SK-N-SH (cell line): ENCODE measurements at regions not wholly inside any gene's neighbourhood (a gene's known extent, or its start where the extent isn't known, plus 50 kb on each side); places are given as distances from the start of the nearest gene placed in this dataset.
A peak's percentile ranks its signal among the peaks of the same experiment; 100 is the strongest.

Experiments
- CTCF ChIA-PET: fragments of 300-600, 350-600 bp; formaldehyde crosslinking; extraction: SDS; loops from one replicate; lab custom pipeline; 2021; lab: Yijun Ruan, JAX
- POLR2A ChIA-PET: fragments of 350-600 bp; sonication (Branson Sonifier 250); formaldehyde crosslinking; extraction: SDS; loops from one replicate; lab custom pipeline; 2020; ENCODE audit warnings: antibody characterized with exemption, inconsistent platforms; lab: Yijun Ruan, JAX
- DNase-seq: peaks from one replicate; pipeline ENCODE4 v3.0.0; 2012
- H2AFZ ChIP-seq: fragments of 200-600 bp; sonication (generic); 2 replicates; pipeline ENCODE4 v1.8.1; 2016; ENCODE audit warnings: antibody characterized with exemption, mild to moderate bottlenecking, low read depth
- H3F3A ChIP-seq: fragments of 200-600 bp; sonication (generic); replicated peaks from 2 replicates; pipeline ENCODE3; 2016; ENCODE audit warnings: antibody characterized with exemption, mild to moderate bottlenecking; ENCODE audit not compliant: insufficient read depth
- H3K27ac ChIP-seq, 2 experiments: fragments of 200-500 bp in 1 of 2; fragments of 200-600 bp in 1 of 2; sonication (Bioruptor generic) in 1 of 2; sonication (generic), shearing (Covaris generic) in 1 of 2; 2 replicates each; pipeline versions ENCODE4 v1.5.1 to v1.6.1; 2014 to 2016; ENCODE audit warnings: low read depth in 2 of 2, inconsistent platforms in 1 of 2, low read length in 1 of 2, mild to moderate bottlenecking in 1 of 2, mixed read lengths in 1 of 2
- H3K27me3 ChIP-seq: fragments of 200-600 bp; sonication (generic), shearing (Covaris generic); 2 replicates; pipeline ENCODE4 v1.6.1; 2016; ENCODE audit warnings: mixed run types; ENCODE audit not compliant: insufficient read depth
- H3K36me3 ChIP-seq, 2 experiments: fragments of 200-500 bp in 1 of 2; fragments of 200-600 bp in 1 of 2; sonication (Bioruptor generic) in 1 of 2; sonication (generic) in 1 of 2; replicated peaks in 1 of 2; 2 replicates each; pipeline versions ENCODE3 to v1.5.1; 2014 to 2016; ENCODE audit warnings: low read length in 1 of 2, mild to moderate bottlenecking in 1 of 2; ENCODE audit not compliant: insufficient read depth in 2 of 2, control insufficient read depth in 1 of 2
- H3K4me1 ChIP-seq, 2 experiments: fragments of 200-500 bp in 1 of 2; fragments of 200-600 bp in 1 of 2; sonication (Bioruptor generic) in 1 of 2; sonication (generic), shearing (Covaris generic) in 1 of 2; 2 replicates each; pipeline versions ENCODE4 v1.5.1 to v1.6.1; 2014 to 2016; ENCODE audit warnings: low read depth in 1 of 2, low read length in 1 of 2, mixed run types in 1 of 2; ENCODE audit not compliant: insufficient read depth in 2 of 2, control insufficient read depth in 1 of 2
- H3K4me2 ChIP-seq: fragments of 200-600 bp; sonication (generic), shearing (Covaris generic); 2 replicates; pipeline ENCODE4 v1.6.1; 2017; ENCODE audit warnings: mixed run types
- H3K4me3 ChIP-seq, 2 experiments: fragments of 200-500 bp in 1 of 2; fragments of 200-600 bp in 1 of 2; sonication (Bioruptor generic) in 1 of 2; sonication (generic), shearing (Covaris generic) in 1 of 2; 2 replicates each; pipeline versions ENCODE4 v1.5.1 to v1.8.1; 2014 to 2016; ENCODE audit warnings: low read depth in 2 of 2, inconsistent platforms in 1 of 2, low read length in 1 of 2, mild to moderate bottlenecking in 1 of 2, mixed read lengths in 1 of 2, moderate library complexity in 1 of 2
- H3K79me2 ChIP-seq: fragments of 200-600 bp; sonication (generic); 2 replicates; pipeline ENCODE4 v1.8.1; 2017; ENCODE audit warnings: mild to moderate bottlenecking; ENCODE audit not compliant: insufficient read depth
- H3K9ac ChIP-seq: fragments of 200-600 bp; sonication (generic); 2 replicates; pipeline ENCODE4 v1.6.1; 2017; ENCODE audit warnings: mixed run types
- H3K9me2 ChIP-seq: fragments of 200-600 bp; sonication (generic); 2 replicates; pipeline ENCODE4 v1.6.1; 2017; ENCODE audit warnings: mixed run types
- H3K9me3 ChIP-seq: fragments of 200-600 bp; sonication (generic); 2 replicates; pipeline ENCODE4 v1.6.1; 2017; ENCODE audit warnings: mixed run types, mild to moderate bottlenecking, moderate library complexity
- H4K20me1 ChIP-seq: fragments of 200-600 bp; sonication (generic); 2 replicates; pipeline ENCODE4 v1.6.1; 2017; ENCODE audit warnings: mild to moderate bottlenecking, mixed run types; ENCODE audit not compliant: insufficient read depth
- CHD2 ChIP-seq: fragments of 150-350 bp; IDR thresholded peaks from 2 replicates; pipeline ENCODE4 v1.6.1; 2018; ENCODE audit warnings: low read length; ENCODE audit not compliant: partially characterized antibody
- ELF1 ChIP-seq: IDR thresholded peaks from 2 replicates; pipeline ENCODE4 v1.4.0; 2012
- EP300 ChIP-seq, 2 experiments: IDR thresholded peaks; 2 replicates each; pipeline versions ENCODE4 v1.4.0 to v1.6.1; 2012; ENCODE audit warnings: borderline replicate concordance in 1 of 2, low read depth in 1 of 2, low read length in 1 of 2
- EZH2phosphoT487 ChIP-seq: fragments of 200-600 bp; sonication (generic); IDR thresholded peaks from 2 replicates; pipeline ENCODE4 v1.6.1; 2017; ENCODE audit warnings: low read depth, mixed run types, mild to moderate bottlenecking, antibody characterized with exemption, moderate library complexity, borderline replicate concordance
- FOSL2 ChIP-seq: IDR thresholded peaks from 2 replicates; pipeline ENCODE4 v1.4.0; 2012; ENCODE audit warnings: low read depth, mild to moderate bottlenecking, moderate library complexity, borderline replicate concordance
- FOXM1 ChIP-seq: IDR thresholded peaks from 2 replicates; pipeline ENCODE4 v1.4.0; 2012; ENCODE audit warnings: low read depth, mild to moderate bottlenecking
- MXI1 ChIP-seq: IDR thresholded peaks from 2 replicates; pipeline ENCODE4 v1.6.1; 2012; ENCODE audit warnings: mild to moderate bottlenecking, low read depth, low read length, improper control_type of control experiment
- POLR2AphosphoS5 ChIP-seq: IDR thresholded peaks from 2 replicates; pipeline ENCODE4 v1.6.1; 2012; ENCODE audit warnings: low read depth, low read length
- RCOR1 ChIP-seq: fragments of 150-350 bp; IDR thresholded peaks from 2 replicates; pipeline ENCODE4 v1.6.1; 2017; ENCODE audit warnings: antibody characterized with exemption, low read length
- RFX5 ChIP-seq: IDR thresholded peaks from 2 replicates; pipeline ENCODE4 v1.6.1; 2012; ENCODE audit warnings: mild to moderate bottlenecking, improper control_type of control experiment, low read length
- RXRA ChIP-seq: IDR thresholded peaks from 2 replicates; pipeline ENCODE4 v1.4.0; 2012; ENCODE audit warnings: low read depth, mild to moderate bottlenecking, borderline replicate concordance
- SIN3A ChIP-seq: IDR thresholded peaks from 2 replicates; pipeline ENCODE4 v1.6.1; 2012; ENCODE audit warnings: low read depth, mild to moderate bottlenecking, low read length, moderate library complexity, borderline replicate concordance
- SMC3 ChIP-seq: IDR thresholded peaks from 2 replicates; pipeline ENCODE4 v1.6.1; 2012; ENCODE audit warnings: low read depth, low read length, improper control_type of control experiment
- TAF1 ChIP-seq: IDR thresholded peaks from 2 replicates; pipeline ENCODE4 v1.6.1; 2012; ENCODE audit warnings: low read depth, mild to moderate bottlenecking, low read length, moderate library complexity, borderline replicate concordance
- TCF12 ChIP-seq: IDR thresholded peaks from 2 replicates; pipeline ENCODE4 v1.4.0; 2012
- TEAD4 ChIP-seq: IDR thresholded peaks from 2 replicates; pipeline ENCODE4 v1.4.0; 2012; ENCODE audit warnings: mild to moderate bottlenecking, borderline replicate concordance; ENCODE audit not compliant: insufficient read depth
- WGBS: methylation state at CpG from one replicate; pipeline ENCODE4 v1.1.6; 2017; ENCODE audit warnings: low lambda C conversion rate; 5-methylcytosine and 5-hydroxymethylcytosine counted together
- TF ChIP-seq, protein P1 (sequence below): IDR thresholded peaks from 2 replicates; pipeline ENCODE4 v1.4.0; 2012; ENCODE audit warnings: low read depth, borderline replicate concordance
- TF ChIP-seq, protein P2 (sequence below): IDR thresholded peaks from 2 replicates; pipeline ENCODE4 v1.4.0; 2012; ENCODE audit warnings: low read depth
- TF ChIP-seq, protein P3 (sequence below): fragments of 150-350 bp; IDR thresholded peaks from 2 replicates; pipeline ENCODE4 v1.6.1; 2017; ENCODE audit warnings: antibody characterized with exemption, low read length, low read depth, borderline replicate concordance
- TF ChIP-seq, protein P4 (sequence below): IDR thresholded peaks from 2 replicates; pipeline ENCODE4 v1.4.0; 2012; ENCODE audit warnings: low read depth, borderline replicate concordance

DNA sequence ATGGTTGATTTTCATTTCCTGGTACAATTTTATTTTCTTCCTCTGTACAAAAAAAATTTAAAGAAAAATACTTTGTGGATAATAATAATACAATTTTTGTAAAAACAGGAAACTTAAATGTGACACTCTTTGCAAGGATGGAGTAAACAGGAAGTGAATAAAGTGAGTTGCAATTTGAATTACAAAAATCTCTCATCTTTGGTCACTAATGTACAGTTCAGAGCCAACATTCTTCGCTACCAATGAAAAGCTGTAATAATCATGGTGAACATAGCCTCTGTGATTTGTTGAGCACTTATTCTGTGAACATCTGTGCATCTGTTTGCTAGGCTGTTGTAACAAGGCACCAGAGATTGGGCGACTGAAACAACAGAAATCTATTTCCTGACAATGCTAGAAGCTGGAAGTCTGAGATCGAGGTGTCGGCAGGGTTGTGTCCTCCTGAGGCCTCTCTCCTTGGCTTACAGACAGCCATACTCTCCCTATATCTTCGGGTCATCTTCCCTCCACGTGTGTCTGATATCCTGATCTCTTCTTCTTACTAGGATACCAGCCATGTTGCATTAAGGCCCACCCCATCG is 295.3 kb upstream of the KLF6 start:
- Histone ChIP-seq H3K79me2 (no peaks in the 10 kb centered on the region), H3K9me3 (no peaks in the 10 kb centered on the region), H3K9me2 (no peaks in the 10 kb centered on the region), H3K4me3 (no peak overlapping the region), H4K20me1 (no peaks in the 10 kb centered on the region), H3K27ac (peak overlapping the region in 1 of 2 experiments; percentile 77; a peak in 1 of 4 replicates), H3K9ac (no peak overlapping the region), H3F3A (peaks cover 11% of the 10 kb centered on the region)
- WGBS, result 90% methylated on average over 7 of the region's 7 CpGs
- TF ChIP-seq, protein P1, sequence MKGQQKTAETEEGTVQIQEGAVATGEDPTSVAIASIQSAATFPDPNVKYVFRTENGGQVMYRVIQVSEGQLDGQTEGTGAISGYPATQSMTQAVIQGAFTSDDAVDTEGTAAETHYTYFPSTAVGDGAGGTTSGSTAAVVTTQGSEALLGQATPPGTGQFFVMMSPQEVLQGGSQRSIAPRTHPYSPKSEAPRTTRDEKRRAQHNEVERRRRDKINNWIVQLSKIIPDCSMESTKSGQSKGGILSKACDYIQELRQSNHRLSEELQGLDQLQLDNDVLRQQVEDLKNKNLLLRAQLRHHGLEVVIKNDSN, result no peak
- TF ChIP-seq TAF1, result no peak
- no peak for TF ChIP-seq CHD2
- TF ChIP-seq, all 33 proteins: peak for 0
- Histone ChIP-seq H3K4me2 (no peak overlapping the region), H3K27me3 (no peaks in the 10 kb centered on the region), H2AFZ (no peak overlapping the region), H3K36me3 (no peaks in the 10 kb centered on the region), H3K4me1 (peaks cover 23 to 25% of the 10 kb centered on the region in 2 experiments)
- ChIA-PET POLR2A (no interaction called here), CTCF (no interaction called here)
- no peak for DNase-seq

DNA sequence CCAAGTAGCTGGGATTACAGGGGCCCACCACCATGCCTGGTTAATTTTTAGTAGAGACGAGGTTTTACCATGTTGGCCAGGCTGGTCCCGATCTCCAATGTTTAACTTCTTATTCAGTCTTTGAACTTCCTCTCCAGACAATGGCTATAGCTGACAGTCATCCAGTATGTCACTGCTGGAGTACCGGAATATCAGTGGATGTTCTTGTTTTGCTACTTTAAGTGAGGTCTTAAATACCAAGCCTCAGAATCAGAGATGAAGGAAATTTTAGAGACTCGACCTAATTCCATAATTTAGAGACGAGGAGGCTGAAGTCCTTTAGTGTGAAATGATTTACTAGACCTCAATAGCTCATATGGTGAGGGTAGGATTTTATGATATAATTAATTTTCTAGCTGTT is 294.8 kb upstream of the KLF6 start:
- ChIA-PET CTCF (no interaction called here), POLR2A (no interaction called here)
- no peaks in the 10 kb centered on the region for H3K9me2 ChIP-seq
- 85% methylated on average over 5 of the region's 5 CpGs for WGBS
- H4K20me1 ChIP-seq, result no peaks in the 10 kb centered on the region
- peaks cover 11% of the 10 kb centered on the region for H3F3A ChIP-seq
- no peak overlapping the region for H3K4me3 ChIP-seq
- no peak overlapping the region for H3K27ac ChIP-seq
- no peak overlapping the region for H3K9ac ChIP-seq
- peaks cover 27 to 30% of the 10 kb centered on the region in 2 experiments for H3K4me1 ChIP-seq
- no peaks in the 10 kb centered on the region for H3K79me2 ChIP-seq
- no peaks in the 10 kb centered on the region for H3K27me3 ChIP-seq
- no peak overlapping the region for H3K4me2 ChIP-seq
- H3K9me3 ChIP-seq, result no peaks in the 10 kb centered on the region
- no peak for DNase-seq
- H2AFZ ChIP-seq, result no peak overlapping the region
- H3K36me3 ChIP-seq, result no peaks in the 10 kb centered on the region
- TF ChIP-seq, protein P1, result no peak
- no peak for TF ChIP-seq TCF12
- no peak for TF ChIP-seq POLR2AphosphoS5
- TF ChIP-seq SIN3A, result no peak
- TF ChIP-seq FOSL2, result no peak
- no peak for TF ChIP-seq ELF1
- TF ChIP-seq, protein P2, sequence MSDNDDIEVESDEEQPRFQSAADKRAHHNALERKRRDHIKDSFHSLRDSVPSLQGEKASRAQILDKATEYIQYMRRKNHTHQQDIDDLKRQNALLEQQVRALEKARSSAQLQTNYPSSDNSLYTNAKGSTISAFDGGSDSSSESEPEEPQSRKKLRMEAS, result no peak
- TF ChIP-seq EP300 (IDR thresholded peaks at IDR 0.05; ENCODE audit: borderline replicate concordance in 1 of 2, low read depth in 1 of 2, low read length in 1 of 2), result no peak
- no peak for TF ChIP-seq RCOR1
- no peak for TF ChIP-seq FOXM1
- no peak for TF ChIP-seq RFX5
- TF ChIP-seq RXRA, result no peak
- no peak for TF ChIP-seq TEAD4
- no peak for TF ChIP-seq SMC3
- TF ChIP-seq EZH2phosphoT487, result no peak
- no peak for TF ChIP-seq CHD2
- no peak for TF ChIP-seq MXI1
- TF ChIP-seq, protein P3, sequence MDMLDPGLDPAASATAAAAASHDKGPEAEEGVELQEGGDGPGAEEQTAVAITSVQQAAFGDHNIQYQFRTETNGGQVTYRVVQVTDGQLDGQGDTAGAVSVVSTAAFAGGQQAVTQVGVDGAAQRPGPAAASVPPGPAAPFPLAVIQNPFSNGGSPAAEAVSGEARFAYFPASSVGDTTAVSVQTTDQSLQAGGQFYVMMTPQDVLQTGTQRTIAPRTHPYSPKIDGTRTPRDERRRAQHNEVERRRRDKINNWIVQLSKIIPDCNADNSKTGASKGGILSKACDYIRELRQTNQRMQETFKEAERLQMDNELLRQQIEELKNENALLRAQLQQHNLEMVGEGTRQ, result no peak
- TF ChIP-seq, protein P4, sequence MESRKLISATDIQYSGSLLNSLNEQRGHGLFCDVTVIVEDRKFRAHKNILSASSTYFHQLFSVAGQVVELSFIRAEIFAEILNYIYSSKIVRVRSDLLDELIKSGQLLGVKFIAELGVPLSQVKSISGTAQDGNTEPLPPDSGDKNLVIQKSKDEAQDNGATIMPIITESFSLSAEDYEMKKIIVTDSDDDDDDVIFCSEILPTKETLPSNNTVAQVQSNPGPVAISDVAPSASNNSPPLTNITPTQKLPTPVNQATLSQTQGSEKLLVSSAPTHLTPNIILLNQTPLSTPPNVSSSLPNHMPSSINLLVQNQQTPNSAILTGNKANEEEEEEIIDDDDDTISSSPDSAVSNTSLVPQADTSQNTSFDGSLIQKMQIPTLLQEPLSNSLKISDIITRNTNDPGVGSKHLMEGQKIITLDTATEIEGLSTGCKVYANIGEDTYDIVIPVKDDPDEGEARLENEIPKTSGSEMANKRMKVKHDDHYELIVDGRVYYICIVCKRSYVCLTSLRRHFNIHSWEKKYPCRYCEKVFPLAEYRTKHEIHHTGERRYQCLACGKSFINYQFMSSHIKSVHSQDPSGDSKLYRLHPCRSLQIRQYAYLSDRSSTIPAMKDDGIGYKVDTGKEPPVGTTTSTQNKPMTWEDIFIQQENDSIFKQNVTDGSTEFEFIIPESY, result no peak
